HG02678 (cell line): ENCODE measurements at regions not wholly inside any gene's neighbourhood (a gene's known extent, or its start where the extent isn't known, plus 50 kb on each side); places are given as distances from the start of the nearest gene placed in this dataset.
"Not testable (repeated sequence)": the region's sequence is repeated elsewhere in the genome, so short reads cannot be mapped to it uniquely, and the experiment has no call there.

ENCODE experiments used
- ATAC-seq: cut with Tn5 transposase; IDR thresholded peaks from one replicate; pipeline ENCODE4 v1.9.1; 2021; ENCODE audit warnings: mild to moderate bottlenecking, moderate library complexity; ENCODE audit not compliant: unreplicated experiment

DNA sequence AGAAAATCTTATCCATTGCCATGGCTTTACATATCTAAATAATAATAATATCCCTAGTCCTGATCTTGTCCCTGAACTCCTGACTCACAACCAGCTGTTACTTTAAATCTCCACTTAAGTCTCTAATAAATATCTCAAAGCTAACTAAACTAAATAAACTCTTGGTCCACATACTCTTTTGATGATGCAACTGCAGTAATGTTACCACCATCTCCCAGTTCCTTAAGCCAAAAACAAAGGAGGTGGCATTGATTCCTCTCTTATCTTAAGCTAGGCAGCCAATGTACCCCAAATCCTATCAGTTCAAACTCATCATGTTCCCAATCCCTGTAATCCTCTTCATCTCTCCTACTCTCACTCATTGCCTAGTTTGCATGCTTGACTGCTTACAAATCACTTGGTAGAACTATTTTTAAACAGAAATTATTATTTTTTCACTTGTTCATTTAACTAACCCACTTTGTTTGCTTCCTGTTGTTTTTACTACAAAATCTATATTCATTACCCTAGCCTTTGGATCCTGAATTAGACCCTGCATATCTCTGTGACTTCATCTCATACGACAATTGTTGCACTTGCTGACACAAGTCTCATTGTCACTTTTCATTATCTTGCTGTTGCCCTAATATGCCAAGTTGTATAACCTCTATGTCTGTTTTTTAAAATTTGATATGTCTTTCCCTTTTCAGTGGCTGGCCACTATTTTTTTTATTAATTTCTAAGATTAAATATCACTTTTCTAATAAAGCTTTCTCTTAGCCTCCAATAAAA is 462.2 kb downstream of the ZPLD1 start:
- ATAC-seq, result no peak

DNA sequence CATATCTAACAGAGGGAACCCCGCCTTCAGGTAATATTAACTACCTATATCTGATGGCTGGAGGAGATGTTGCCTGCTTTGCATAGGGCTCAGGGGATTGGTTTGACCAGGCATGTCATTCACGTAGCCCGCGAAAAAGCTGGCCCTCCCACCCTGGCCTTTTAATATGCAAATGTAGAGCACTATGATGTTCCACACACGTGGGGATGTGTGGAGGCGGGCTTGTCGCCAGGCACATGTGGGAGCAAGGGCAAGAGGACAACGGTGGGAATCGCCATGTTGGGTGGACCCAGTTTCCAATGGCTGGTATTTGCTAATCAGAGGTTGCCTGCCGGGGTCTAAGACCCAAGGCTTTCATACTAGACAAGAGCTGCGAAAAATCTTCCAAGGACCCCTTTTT is 469.8 kb downstream of the ZPLD1 start:
- ATAC-seq, result no peak

DNA sequence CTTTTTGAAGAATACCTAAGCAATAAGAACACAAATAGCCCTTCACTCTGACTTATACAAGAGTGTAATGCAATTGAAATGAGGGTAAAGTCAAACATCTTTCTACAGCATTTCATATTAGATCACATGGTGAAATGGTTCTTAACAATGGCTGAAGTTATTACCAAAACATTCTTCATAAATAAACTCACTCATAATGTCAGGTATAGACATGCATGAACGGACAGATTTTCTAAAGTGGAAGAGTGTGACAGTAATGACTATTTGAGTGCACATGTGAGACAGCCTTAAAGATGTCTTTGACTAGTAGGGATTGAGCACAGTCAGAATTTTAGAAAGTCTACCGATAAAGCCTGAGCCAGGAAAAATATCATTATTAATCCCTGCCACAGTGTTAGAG is 471.0 kb downstream of the ZPLD1 start:
- no peak for ATAC-seq

DNA sequence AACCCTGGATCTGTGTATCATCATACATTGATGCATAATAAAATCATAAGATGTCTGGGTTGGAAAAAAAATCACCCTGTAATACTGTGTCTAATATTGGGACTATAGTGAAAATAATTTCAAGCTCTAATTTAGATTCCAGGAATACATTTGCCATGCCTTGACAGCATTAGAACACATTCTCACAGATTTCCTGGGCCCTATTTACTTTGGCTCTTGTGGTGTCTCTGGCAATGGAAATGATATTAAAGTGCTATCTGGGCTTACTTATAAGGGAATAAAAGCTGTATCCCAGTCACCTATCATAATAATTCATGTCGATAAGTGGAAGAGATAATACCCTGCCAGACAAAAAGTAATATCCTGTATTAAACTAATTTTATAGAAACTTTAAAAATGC is 472.0 kb downstream of the ZPLD1 start:
- no peak for ATAC-seq

DNA sequence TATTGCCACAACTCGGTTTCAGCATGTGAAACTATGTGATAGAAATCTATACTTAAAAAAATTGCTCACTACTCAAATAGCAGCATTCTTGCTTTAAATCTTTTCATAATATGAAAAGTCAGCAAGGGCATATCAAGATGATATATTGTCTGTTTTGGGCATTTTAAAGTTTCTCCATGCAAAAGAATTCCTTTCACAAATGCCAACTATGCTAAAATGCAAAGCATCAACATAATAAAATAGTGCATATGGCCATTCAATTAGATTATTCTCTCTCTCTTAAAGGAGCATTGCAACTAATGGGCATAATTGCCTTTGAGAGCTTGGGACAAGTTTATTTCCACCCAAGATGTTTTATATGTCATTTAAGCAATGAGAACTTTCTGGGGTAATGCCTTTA is 475.1 kb downstream of the ZPLD1 start:
- no peak for ATAC-seq

DNA sequence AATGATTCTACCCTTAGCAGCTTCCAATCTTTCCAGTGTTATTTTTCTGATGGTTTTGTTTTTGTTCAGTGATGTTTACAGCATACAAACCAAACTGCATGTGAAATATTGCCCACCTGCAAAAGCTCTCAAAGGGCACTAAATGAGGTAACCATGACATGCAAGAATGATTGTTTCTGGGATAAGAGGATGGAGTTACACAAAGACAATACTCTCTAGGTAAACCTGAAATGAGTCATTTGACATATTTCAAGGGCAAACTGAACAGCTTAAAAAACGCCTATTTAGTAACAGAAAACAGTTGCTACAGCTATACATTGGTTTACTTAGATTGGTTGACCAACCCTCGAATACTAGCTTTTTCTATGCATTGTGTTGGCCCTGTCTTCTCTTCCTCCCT is 481.7 kb downstream of the ZPLD1 start:
- no peak for ATAC-seq

DNA sequence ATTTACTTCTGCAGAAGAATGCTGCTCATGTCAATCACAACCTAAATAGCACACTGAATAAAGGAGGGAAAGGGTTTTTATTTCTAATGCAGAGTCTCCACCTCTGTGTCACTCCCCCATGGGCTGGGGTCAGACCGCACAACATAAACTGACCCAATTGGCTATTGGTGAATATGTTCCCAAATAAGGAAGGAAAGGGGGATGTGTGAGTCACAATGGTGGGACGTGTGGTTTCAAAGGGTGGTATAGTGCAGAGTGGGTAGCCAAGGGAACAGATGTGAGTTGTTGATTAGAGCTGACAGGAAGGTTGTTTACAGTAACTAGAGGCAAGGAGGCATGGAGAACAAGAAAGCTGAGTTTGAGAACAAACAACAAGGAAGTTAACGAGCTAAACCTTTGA is 491.8 kb downstream of the ZPLD1 start:
- ATAC-seq, result no peak

DNA sequence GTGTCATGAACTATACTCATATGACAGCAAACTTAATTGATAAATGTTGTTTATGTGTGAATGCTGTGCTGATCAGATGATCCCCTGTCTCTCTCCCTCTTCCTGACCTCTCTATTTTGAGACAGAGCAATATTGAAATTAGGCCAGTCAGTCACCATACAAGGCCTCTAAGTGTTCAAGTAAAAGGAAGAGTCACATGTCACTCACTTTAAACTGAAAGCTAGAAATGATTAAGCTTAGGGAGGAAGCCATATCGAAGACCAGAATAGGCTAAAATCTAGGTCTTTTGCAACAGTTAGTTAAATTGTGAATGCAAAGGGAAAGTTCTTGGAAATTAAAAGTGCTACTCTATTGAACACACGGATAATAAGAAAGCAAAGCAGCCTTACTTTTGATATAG is 498.6 kb downstream of the ZPLD1 start:
- ATAC-seq, result no peak

DNA sequence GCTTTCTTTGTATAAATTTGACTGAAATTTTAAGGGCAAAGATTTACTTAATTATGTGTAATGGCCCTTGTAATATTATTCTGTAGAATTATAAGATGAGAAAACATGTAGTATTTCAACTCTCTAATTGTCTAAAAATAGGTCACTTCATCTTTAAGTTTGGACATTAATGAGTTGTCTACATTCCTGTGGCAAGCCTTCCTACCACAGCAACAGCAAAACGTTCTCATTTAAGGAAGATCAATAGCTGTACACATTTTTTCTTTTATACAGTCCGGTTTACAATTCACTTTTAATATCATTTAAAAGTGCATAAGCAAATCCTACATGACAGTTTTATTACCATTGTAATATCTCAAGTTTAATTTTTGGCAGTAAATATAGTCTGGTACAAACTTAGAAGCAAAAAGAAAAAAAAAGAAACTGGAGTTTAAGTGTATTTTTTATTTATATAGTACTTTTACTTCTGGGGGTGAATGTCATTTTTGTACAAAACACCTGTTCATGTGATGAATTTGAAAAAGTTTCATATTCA is 501.8 kb downstream of the ZPLD1 start:
- no peak for ATAC-seq

DNA sequence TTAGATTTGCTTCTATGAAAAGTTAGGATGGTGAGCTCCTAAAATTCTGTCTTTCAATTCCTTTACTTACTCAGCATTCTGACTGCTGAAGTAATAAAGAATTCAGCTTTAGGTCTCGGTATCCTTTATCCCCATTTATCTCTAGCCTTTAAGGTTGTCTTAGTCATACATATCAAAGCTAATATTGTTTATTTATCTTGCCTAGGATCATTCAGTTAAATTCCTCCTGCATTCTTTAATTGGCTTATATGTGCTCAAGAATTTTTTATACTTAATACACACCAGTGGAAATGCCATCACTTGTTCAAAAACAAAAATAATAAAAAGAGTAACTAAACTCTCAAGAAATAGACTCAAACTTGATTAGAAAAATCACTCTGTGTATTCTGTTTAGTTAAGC is 507.0 kb downstream of the ZPLD1 start:
- no peak for ATAC-seq

DNA sequence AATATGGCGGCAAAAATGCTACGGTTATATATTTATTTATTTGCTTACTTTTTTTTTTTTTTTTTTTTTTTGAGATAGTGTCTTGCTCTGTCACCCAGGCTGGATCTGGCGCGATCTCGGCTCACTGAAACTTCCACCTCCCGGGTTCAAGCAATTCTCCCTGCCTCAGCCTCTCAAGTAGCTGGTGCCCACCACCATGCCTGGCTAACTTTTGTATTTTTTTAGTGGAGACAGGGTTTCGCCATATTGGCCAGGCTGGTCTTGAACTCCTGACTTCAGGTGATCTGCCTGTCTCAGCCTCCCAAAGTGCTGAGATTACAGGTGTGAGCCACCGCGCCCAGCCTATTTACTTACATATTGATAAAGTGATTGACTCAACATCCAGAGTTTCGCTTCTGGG is 511.6 kb downstream of the ZPLD1 start:
- ATAC-seq, result not testable (repeated sequence)

DNA sequence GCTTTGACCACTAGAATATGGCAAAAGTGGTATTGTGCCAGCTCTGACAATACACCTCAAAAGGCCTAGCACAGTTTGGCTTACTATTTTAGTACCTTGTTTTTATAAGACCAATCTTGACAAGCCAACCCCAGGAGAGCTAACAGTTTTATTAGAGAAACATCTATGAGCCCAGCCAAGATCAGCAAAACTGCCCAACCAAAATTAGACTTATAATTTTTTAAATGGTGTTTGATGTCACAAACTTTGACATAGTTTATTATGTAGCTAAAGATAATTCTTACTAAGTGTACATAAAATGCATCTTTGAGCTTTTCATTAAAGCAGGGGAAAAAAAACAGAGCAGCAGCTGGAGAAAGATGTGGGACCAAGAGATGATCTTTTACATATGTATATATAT is 537.5 kb downstream of the ZPLD1 start:
- no peak for ATAC-seq

DNA sequence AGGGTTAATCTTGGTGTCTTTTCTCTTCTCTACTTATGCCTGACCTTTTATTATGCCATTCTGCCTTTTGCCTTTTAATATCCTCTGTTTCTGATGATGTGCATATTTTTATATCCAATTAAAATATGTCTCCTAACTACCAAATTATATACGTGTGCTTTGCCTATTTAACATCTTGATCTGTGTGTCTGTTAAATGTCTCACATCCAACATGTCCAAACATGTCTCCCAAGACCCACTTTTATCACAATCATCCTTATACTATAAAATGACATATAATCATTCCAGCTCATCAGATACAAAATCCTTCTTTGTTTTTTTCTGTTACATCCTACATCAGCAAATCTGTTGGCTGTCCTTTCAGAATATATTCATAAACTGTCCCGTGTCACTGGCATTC is 539.5 kb downstream of the ZPLD1 start:
- ATAC-seq, result no peak

DNA sequence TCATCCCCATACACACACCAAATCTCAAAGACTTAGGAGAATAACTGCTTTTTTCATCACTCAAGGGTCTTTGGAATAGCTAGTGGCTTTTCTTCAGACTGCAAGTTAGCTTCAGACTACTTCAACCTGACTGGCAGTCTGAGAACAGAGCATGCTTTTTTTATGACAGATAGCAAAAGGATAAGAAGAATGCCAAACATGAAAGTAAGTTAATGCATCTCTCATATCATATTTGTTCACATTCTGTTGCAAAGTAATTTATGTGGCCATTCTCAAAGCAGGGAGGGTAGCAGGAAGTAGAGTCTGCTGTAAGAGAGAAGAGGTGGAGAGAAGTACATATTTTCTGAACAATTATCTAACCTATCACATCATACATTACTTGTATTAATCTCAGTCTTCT is 544.4 kb downstream of the ZPLD1 start:
- no peak for ATAC-seq

DNA sequence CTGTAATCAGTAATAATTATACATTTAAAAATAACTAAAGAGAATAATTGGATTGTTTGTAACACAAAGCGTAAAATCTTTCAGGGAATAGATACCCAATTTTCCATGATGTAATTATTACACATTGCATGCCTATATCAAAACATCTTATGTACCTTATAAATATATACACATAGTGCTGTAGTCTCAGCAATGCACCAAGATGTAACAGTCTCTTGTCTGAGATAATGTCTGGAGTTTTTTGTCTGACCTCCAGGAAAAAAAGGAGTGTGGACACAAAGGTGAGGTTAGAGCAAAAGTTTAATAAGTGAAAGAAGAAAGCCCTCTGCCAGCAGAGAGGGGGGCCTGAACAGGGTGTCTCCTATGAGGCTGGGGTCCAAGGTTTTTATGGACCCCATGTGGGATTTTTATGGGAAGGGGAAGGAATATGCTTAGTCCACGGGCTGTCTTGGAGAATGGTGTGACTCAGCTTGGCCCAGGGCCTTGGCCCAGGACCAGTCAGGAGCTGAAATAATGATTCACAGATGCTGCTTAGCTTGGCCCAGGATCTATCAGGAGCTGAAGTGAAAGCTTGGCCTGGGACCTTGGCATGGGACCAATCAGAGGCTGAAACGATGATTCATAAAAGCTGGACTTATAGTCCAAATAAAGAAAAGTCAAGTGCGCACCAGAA is 545.0 kb downstream of the ZPLD1 start:
- no peak for ATAC-seq

DNA sequence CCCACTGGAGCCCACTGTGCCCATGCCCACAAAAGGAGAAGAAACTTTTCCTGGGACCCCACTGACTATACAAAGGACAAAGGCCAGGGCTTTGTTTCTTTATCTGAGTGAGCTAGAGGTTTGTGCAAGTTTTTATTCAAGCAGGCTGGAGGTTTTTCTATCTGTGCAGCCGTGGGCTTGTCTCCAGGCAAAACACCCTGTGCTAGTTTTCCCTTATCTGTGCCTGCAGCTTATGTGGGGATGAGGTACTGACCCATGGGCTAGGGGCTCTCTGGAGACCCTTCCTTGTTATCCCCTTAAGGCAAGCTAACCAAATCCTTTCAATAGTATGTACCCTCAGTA is 545.5 kb downstream of the ZPLD1 start:
- no peak for ATAC-seq

DNA sequence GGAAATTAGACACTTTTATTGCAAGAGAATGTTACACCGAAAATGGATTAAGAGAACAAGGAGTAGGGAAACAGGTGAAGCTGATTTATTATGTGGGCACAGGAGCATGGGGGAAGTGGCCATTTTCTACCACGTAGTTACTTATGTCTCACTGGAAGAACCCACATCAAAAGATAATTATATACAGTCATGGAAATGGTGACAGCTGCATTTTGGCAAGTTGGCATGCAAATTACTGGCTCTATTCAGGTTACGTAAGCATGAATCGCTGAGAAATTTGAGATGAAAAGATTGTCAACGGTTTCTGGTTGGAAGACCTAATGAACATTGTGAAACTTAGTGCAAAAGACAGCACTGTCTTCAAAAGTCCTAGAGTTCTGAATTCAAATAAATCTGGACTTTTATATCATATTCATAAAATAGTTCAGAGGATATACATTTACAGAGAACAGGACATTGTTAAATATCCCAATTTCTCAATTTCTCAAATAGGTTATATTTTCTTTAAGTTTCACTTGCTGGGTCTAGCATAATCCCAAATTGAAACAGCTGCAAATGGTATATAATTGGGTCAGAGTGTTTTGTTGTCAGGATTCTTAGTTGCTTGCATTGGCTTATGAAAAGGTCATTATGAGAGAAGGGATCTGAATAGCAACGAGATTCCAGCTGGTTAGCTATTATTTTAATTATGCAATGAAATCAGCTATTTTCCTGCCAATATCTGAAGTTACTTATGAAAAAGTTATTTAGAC is 567.8 kb downstream of the ZPLD1 start:
- no peak for ATAC-seq

DNA sequence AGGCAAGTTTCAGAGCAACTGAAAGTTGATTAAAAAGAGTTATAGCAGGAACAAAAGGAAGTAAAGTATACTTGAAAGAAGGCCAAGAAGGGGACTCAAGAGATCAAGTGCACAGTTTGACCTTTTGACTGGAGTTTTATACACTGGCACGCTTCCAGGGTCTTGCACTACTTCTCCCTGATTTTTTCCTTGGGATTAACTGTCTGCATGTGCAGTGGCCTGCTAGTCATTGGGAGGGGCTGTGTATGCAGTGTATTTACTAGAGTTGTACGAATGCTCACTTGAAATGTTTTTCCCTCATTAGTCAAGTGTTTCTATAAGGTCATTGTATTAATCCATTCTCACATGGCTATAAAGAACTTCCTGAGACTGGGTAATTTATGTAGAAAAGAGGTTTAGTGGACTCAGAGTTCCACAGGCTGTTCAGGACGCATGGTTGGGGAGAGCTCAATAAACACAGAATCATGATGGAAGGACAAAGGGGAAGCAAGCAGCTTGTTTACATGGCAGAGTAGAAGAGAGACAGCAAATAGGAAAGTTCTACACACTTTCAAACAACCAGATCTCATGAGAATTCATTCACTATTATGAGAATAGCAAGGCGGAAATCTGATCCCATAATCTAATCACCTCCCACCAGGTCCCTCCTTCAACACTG is 571.8 kb downstream of the ZPLD1 start:
- ATAC-seq, result no peak

DNA sequence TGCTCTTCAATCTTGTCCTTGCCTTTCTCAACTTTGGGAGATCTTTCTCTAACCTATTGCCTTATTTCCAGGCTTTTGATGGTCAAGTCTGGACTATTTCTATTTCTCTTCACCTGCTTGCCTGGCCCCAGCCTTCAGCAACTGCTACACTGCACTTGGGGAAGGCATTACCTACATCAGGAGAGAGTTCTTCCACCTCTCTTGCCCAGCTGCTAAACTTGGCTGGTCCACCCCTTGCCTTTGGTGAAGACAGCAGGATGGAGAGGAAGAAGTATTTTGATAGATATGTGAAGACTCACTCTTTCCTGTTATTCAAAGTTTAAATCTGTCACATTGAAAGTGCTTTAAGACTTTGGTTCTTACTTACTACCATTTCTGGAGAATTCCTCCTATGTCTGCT is 574.8 kb downstream of the ZPLD1 start:
- ATAC-seq, result no peak

DNA sequence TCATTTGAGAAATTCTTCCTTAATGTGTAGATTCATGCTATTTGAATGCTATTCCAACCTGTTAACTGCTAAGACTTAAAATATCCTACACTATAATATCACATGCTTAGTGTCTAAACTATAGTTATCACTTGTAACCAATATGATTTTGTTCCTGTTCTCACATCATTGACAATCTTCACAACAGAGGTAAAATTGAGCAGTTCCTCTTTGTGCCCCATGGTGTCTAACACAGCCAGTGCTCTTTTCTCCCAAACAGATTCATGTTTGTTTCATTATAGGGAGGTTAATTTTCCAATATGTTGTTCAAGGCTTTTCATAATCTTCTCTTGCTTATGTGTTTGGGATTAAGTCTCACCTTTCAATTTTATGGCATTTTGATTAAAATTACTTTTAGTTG is 591.1 kb downstream of the ZPLD1 start:
- ATAC-seq, result no peak

DNA sequence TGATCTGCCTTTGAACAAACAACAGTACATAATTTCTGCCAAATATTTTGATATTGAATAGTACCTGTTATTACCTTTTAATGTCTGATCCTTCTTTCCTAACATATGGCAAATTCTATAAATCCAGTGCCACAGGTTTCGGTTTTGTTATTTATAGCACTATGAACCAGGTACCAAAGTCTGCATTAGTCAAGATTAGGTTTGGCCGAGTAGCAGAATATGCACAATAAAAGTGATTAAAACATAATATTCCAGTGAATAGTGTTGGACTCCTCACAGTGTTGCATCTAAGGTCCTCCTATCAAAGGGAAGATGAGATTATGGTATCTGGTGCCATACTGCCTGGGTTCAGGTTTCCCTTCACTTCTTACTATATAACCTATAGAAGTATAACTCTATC is 599.0 kb downstream of the ZPLD1 start:
- ATAC-seq, result no peak
